IMR-90 (cell line): ENCODE measurements at regions not wholly inside any gene's neighbourhood (a gene's known extent, or its start where the extent isn't known, plus 50 kb on each side); places are given as distances from the start of the nearest gene placed in this dataset.

Experiments
- ATAC-seq: fragments of 200-7000 bp; cut with Tn5 transposase; 2 replicates; pipeline ENCODE4 v1.9.1; 2020; ENCODE audit warnings: low read depth, mild to moderate bottlenecking, moderate library complexity
- BruUV-seq: library from RNA; stranded (reverse); fragments of 400-500 nt; replicated peaks from 2 replicates; lab custom pipeline; 2021; lab: Mats Ljungman, UMichigan
- CTCF ChIA-PET: fragments of 300-600 bp; formaldehyde crosslinking; extraction: SDS; loops from one replicate; lab custom pipeline; 2021; ENCODE audit warnings: antibody characterized with exemption; lab: Yijun Ruan, JAX
- POLR2A ChIA-PET: fragments of 300-600 bp; sonication (Branson Sonifier 250); formaldehyde crosslinking; loops from one replicate; lab custom pipeline; 2022; ENCODE audit warnings: antibody characterized with exemption; ENCODE audit not compliant: unreplicated experiment; lab: Charles Lee
- DNase-seq: peaks from one replicate; pipeline ENCODE4 v3.0.0; 2013
- H2AFZ ChIP-seq: replicated peaks from 2 replicates; pipeline ENCODE3; 2013; ENCODE audit warnings: low read length, mild to moderate bottlenecking; ENCODE audit not compliant: poor library complexity
- H2AK5ac ChIP-seq: 2 replicates; pipeline ENCODE4 v1.6.1; 2013; ENCODE audit warnings: low read depth, low read length, inconsistent platforms
- H2AK9ac ChIP-seq: replicated peaks from 2 replicates; pipeline ENCODE3; 2013; ENCODE audit warnings: mild to moderate bottlenecking, low read depth, low read length, moderate library complexity; ENCODE audit not compliant: poor library complexity
- H2BK120ac ChIP-seq: 2 replicates; pipeline ENCODE4 v1.6.1; 2013; ENCODE audit warnings: low read depth, low read length, inconsistent platforms
- H2BK15ac ChIP-seq: 3 replicates; pipeline ENCODE4 v1.6.1; 2013; ENCODE audit warnings: low read depth, low read length, inconsistent platforms
- H2BK20ac ChIP-seq: 2 replicates; pipeline ENCODE4 v1.6.1; 2013; ENCODE audit warnings: low read depth, mild to moderate bottlenecking, inconsistent platforms, low read length, moderate library complexity
- H2BK5ac ChIP-seq: 2 replicates; pipeline ENCODE4 v1.6.1; 2013; ENCODE audit warnings: mild to moderate bottlenecking, low read depth, low read length, inconsistent platforms; ENCODE audit not compliant: poor library complexity, severe bottlenecking
- H3K14ac ChIP-seq: replicated peaks from 2 replicates; pipeline ENCODE4 v1.6.1; 2013; ENCODE audit warnings: low read depth, low read length, inconsistent platforms
- H3K18ac ChIP-seq: 2 replicates; pipeline ENCODE4 v1.6.1; 2013; ENCODE audit warnings: low read depth, low read length, control low read depth
- H3K23ac ChIP-seq: 2 replicates; pipeline ENCODE4 v1.6.1; 2013; ENCODE audit warnings: low read depth, low read length, inconsistent platforms
- H3K27ac ChIP-seq: 2 replicates; pipeline ENCODE4 v1.5.1; 2013; ENCODE audit warnings: mild to moderate bottlenecking, control low read depth, low read length; ENCODE audit not compliant: insufficient read depth
- H3K27me3 ChIP-seq: 2 replicates; pipeline ENCODE4 v1.6.1; 2013; ENCODE audit warnings: low read length; ENCODE audit not compliant: control insufficient read depth, insufficient read depth
- H3K36me3 ChIP-seq: 2 replicates; pipeline ENCODE4 v1.6.1; 2013; ENCODE audit warnings: low read length, mixed read lengths; ENCODE audit not compliant: control insufficient read depth, insufficient read depth
- H3K4ac ChIP-seq: 2 replicates; pipeline ENCODE4 v1.6.1; 2013; ENCODE audit warnings: low read depth, low read length, inconsistent platforms
- H3K4me1 ChIP-seq: 2 replicates; pipeline ENCODE4 v1.6.1; 2013; ENCODE audit warnings: low read length, mixed read lengths; ENCODE audit not compliant: control insufficient read depth, insufficient read depth
- H3K4me2 ChIP-seq: 2 replicates; pipeline ENCODE4 v1.6.1; 2013; ENCODE audit warnings: low read depth, mild to moderate bottlenecking, control low read depth, low read length, moderate library complexity
- H3K4me3 ChIP-seq: 2 replicates; pipeline ENCODE4 v1.5.1; 2013; ENCODE audit warnings: low read depth, mild to moderate bottlenecking, control low read depth, low read length, moderate library complexity; ENCODE audit not compliant: insufficient read depth
- H3K56ac ChIP-seq: 2 replicates; pipeline ENCODE4 v1.6.1; 2013; ENCODE audit warnings: low read length, inconsistent platforms; ENCODE audit not compliant: insufficient read depth; ENCODE audit errors: extremely low read depth
- H3K79me1 ChIP-seq, 2 experiments: 2 replicates each; pipeline ENCODE4 v1.6.1; 2013; ENCODE audit warnings: low read length in 2 of 2, inconsistent platforms in 1 of 2, low read depth in 1 of 2
- H3K9ac ChIP-seq: 2 replicates; pipeline ENCODE4 v1.6.1; 2013; ENCODE audit warnings: low read depth, low read length, control low read depth
- H3K9me1 ChIP-seq: 2 replicates; pipeline ENCODE4 v1.6.1; 2013; ENCODE audit warnings: low read length, inconsistent platforms; ENCODE audit not compliant: insufficient read depth
- H3K9me3 ChIP-seq: 2 replicates; pipeline ENCODE4 v1.6.1; 2013; ENCODE audit warnings: low read length; ENCODE audit not compliant: control insufficient read depth, insufficient read depth
- H4K20me1 ChIP-seq: 2 replicates; pipeline ENCODE4 v1.6.1; 2013; ENCODE audit warnings: low read length, inconsistent platforms; ENCODE audit not compliant: insufficient read depth
- H4K5ac ChIP-seq: 2 replicates; pipeline ENCODE4 v1.6.1; 2013; ENCODE audit warnings: mild to moderate bottlenecking, low read depth, low read length, control low read depth
- H4K8ac ChIP-seq, 2 experiments: 2 replicates each; pipeline ENCODE4 v1.6.1; 2013; ENCODE audit warnings: low read depth in 2 of 2, low read length in 2 of 2, control low read depth in 1 of 2, inconsistent platforms in 1 of 2
- H4K91ac ChIP-seq: 2 replicates; pipeline ENCODE4 v1.6.1; 2013; ENCODE audit warnings: low read depth, low read length, inconsistent platforms; ENCODE audit not compliant: insufficient read depth
- BHLHE40 ChIP-seq: fragments of 150-350 bp; IDR thresholded peaks from 2 replicates; pipeline ENCODE4 v1.6.1; 2016; ENCODE audit warnings: mild to moderate bottlenecking, low read depth, low read length
- CEBPB ChIP-seq: IDR thresholded peaks from 2 replicates; pipeline ENCODE4 v1.6.1; 2012; ENCODE audit warnings: low read depth, low read length, improper control_type of control experiment
- CHD1 ChIP-seq: IDR thresholded peaks from 2 replicates; pipeline ENCODE4 v1.6.1; 2012; ENCODE audit warnings: low read depth, low read length, improper control_type of control experiment
- MAFK ChIP-seq: IDR thresholded peaks from 2 replicates; pipeline ENCODE4 v1.6.1; 2012; ENCODE audit warnings: low read depth, low read length, improper control_type of control experiment
- MAZ ChIP-seq: IDR thresholded peaks from 2 replicates; pipeline ENCODE4 v1.6.1; 2012; ENCODE audit warnings: low read depth, mild to moderate bottlenecking, low read length, improper control_type of control experiment, moderate library complexity, borderline replicate concordance
- NFE2L2 ChIP-seq: fragments of 150-350 bp; IDR thresholded peaks from 2 replicates; pipeline ENCODE4 v1.6.1; 2016; ENCODE audit warnings: low read depth, mild to moderate bottlenecking, low read length
- POLR2A ChIP-seq: IDR thresholded peaks from 2 replicates; pipeline ENCODE4 v1.6.1; 2012; ENCODE audit warnings: mild to moderate bottlenecking, low read depth, low read length
- RAD21 ChIP-seq: IDR thresholded peaks from 2 replicates; pipeline ENCODE4 v1.6.1; 2012; ENCODE audit warnings: low read length, improper control_type of control experiment
- RCOR1 ChIP-seq: IDR thresholded peaks from 2 replicates; pipeline ENCODE4 v1.6.1; 2012; ENCODE audit warnings: mild to moderate bottlenecking, low read length, improper control_type of control experiment; ENCODE audit not compliant: insufficient replicate concordance
- RFX5 ChIP-seq: IDR thresholded peaks from 2 replicates; pipeline ENCODE4 v1.8.0; 2012; ENCODE audit warnings: low read depth, mild to moderate bottlenecking, low read length, moderate library complexity
- SMC3 ChIP-seq: fragments of 150-350 bp; IDR thresholded peaks from 2 replicates; pipeline ENCODE4 v1.6.1; 2016; ENCODE audit warnings: low read depth, mild to moderate bottlenecking, antibody characterized with exemption, low read length, moderate library complexity
- WGBS, 2 experiments: methylation state at CpG; one replicate each; pipeline versions ENCODE4 v1.1.5 to v1.1.7; 2013; ENCODE audit warnings: missing lambda C conversion rate in 2 of 2; ENCODE audit not compliant: insufficient read length in 1 of 2; ENCODE audit errors: extremely low coverage in 2 of 2; 5-methylcytosine and 5-hydroxymethylcytosine counted together
- dilution Hi-C: fragments of 300-500 bp; cut with HindIII; formaldehyde crosslinking; loops from one replicate; pipeline ENCODE4 v1.14.3; 2018; ENCODE audit warnings: low sequenced_read_pairs; ENCODE audit not compliant: unreplicated experiment
- in situ Hi-C: fragments of 300-500 bp; cut with MboI; formaldehyde crosslinking; loops from 3 replicates; pipeline ENCODE4 v1.14.3; 2019; ENCODE audit warnings: low sequenced_read_pairs, inconsistent platforms, mixed read lengths
- intact Hi-C: fragments of 100-400 bp; cut with micrococcal nuclease; formaldehyde crosslinking; loops from 2 replicates; pipeline ENCODE4 v1.10.0; 2022
- TF ChIP-seq, protein P1 (sequence below): conservative IDR thresholded peaks from 2 replicates; pipeline ENCODE4 v1.5.1; 2012; ENCODE audit warnings: mild to moderate bottlenecking, low read depth, low read length, improper control_type of control experiment

DNA sequence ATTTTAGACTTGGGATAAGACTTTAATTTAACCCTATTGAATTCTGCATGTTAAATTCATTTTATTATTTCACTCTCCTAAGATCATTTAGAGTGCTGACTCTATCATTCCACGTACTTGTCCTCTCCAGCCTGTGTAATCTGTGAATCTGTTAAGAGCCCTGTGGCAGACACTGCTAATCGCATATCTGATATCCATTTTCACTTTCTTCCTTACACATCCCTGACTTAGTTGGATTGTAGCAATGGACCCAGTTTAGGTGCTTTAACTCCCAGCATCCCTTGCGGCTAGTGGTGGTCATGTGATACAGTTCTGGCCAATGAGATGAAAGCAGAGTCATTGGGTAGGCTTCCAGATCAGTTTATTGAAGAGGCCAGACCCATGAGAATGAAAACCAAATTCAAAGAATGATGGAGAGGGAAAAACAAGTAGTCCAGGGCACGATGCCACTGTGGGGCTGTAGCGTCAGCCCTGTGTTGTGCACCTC, 57.2 kb upstream of the SOX4 start:
- H3K4me2 ChIP-seq = no peak overlapping the region
- TF ChIP-seq RCOR1 = no peak
- no peak for TF ChIP-seq CHD1
- TF ChIP-seq POLR2A = no peak
- TF ChIP-seq MAZ = no peak
- no peak for TF ChIP-seq NFE2L2
- TF ChIP-seq BHLHE40 = no peak
- no peak for TF ChIP-seq RAD21
- TF ChIP-seq CEBPB = no peak
- no peak for TF ChIP-seq RFX5
- no peak for TF ChIP-seq MAFK
- no peak for TF ChIP-seq SMC3
- TF ChIP-seq, protein P1, sequence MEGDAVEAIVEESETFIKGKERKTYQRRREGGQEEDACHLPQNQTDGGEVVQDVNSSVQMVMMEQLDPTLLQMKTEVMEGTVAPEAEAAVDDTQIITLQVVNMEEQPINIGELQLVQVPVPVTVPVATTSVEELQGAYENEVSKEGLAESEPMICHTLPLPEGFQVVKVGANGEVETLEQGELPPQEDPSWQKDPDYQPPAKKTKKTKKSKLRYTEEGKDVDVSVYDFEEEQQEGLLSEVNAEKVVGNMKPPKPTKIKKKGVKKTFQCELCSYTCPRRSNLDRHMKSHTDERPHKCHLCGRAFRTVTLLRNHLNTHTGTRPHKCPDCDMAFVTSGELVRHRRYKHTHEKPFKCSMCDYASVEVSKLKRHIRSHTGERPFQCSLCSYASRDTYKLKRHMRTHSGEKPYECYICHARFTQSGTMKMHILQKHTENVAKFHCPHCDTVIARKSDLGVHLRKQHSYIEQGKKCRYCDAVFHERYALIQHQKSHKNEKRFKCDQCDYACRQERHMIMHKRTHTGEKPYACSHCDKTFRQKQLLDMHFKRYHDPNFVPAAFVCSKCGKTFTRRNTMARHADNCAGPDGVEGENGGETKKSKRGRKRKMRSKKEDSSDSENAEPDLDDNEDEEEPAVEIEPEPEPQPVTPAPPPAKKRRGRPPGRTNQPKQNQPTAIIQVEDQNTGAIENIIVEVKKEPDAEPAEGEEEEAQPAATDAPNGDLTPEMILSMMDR = no peak
- in situ Hi-C loops (no loop called here), intact Hi-C loops (no loop called here), dilution Hi-C loops (no loop called here)
- H3K56ac ChIP-seq = no peak overlapping the region
- no peaks in the 10 kb centered on the region for H3K36me3 ChIP-seq
- H2BK20ac ChIP-seq = no peak overlapping the region
- H4K5ac ChIP-seq = no peak overlapping the region
- no peaks in the 10 kb centered on the region for H3K27me3 ChIP-seq
- ChIA-PET POLR2A (no interaction called here), CTCF (no interaction called here)
- no peak overlapping the region for H2BK15ac ChIP-seq
- no TSS peak for BruUV-seq
- no peak for ATAC-seq
- H4K91ac ChIP-seq = no peak overlapping the region
- H4K8ac ChIP-seq = no peak overlapping the region
- H3K14ac ChIP-seq = no peak overlapping the region
- no peak overlapping the region for H2AK9ac ChIP-seq
- H3K79me1 ChIP-seq = no peaks in the 10 kb centered on the region
- no peak overlapping the region for H2BK120ac ChIP-seq
- no peak overlapping the region for H3K9ac ChIP-seq
- no CpG with 5 or more reads among the region's 5 CpGs for WGBS, 2 experiments
- H3K4me3 ChIP-seq = no peak overlapping the region
- no peaks in the 10 kb centered on the region for H3K9me1 ChIP-seq
- no peak overlapping the region for H2AK5ac ChIP-seq
- no peak overlapping the region for H3K4ac ChIP-seq
- no peak for DNase-seq
- no peak overlapping the region for H3K23ac ChIP-seq
- no peaks in the 10 kb centered on the region for H3K4me1 ChIP-seq
- H3K9me3 ChIP-seq = no peaks in the 10 kb centered on the region
- H2AFZ ChIP-seq = no peak overlapping the region
- H2BK5ac ChIP-seq = no peak overlapping the region
- H3K18ac ChIP-seq = no peak overlapping the region
- H4K20me1 ChIP-seq = no peaks in the 10 kb centered on the region
- H3K27ac ChIP-seq = no peak overlapping the region
